Hepatocyte (in vitro differentiated cells): ENCODE measurements at regions not wholly inside any gene's neighbourhood (a gene's known extent, or its start where the extent isn't known, plus 50 kb on each side); places are given as distances from the start of the nearest gene placed in this dataset.

Experiments
- CTCF ChIP-seq: fragments of 200-600 bp; sonication (generic); IDR thresholded peaks from 2 replicates; pipeline ENCODE4 v1.5.1; 2016; ENCODE audit warnings: antibody characterized with exemption, mild to moderate bottlenecking; ENCODE audit not compliant: poor library complexity
- EZH2 ChIP-seq: fragments of 200-600 bp; sonication (generic); IDR thresholded peaks from 2 replicates; pipeline ENCODE4 v1.6.1; 2016; ENCODE audit warnings: antibody characterized with exemption, mild to moderate bottlenecking, borderline replicate concordance
- EZH2phosphoT487 ChIP-seq: fragments of 200-600 bp; sonication (generic); IDR thresholded peaks from one replicate; pipeline ENCODE4 v1.6.1; 2018; ENCODE audit warnings: antibody characterized with exemption, mild to moderate bottlenecking, low read depth, moderate library complexity; ENCODE audit not compliant: unreplicated experiment, severe bottlenecking

GRCh38 chr2:19425419-19425818 is 67.0 kb upstream of the OSR1 start:
- TF ChIP-seq EZH2phosphoT487 (no peak), EZH2 (no peak), CTCF (no peak)
